GM23338 (cell line): ENCODE measurements at regions not wholly inside any gene's neighbourhood (a gene's known extent, or its start where the extent isn't known, plus 50 kb on each side); places are given as distances from the start of the nearest gene placed in this dataset.
A peak's percentile ranks its signal among the peaks of the same experiment; 100 is the strongest.

ENCODE experiments used
- ATAC-seq: fragments of 200-7000 bp; cut with Tn5 transposase; 3 replicates; pipeline ENCODE4 v1.9.1; 2020
- DNase-seq: peaks from one replicate; pipeline ENCODE4 v3.0.0-alpha.2; 2015; ENCODE audit warnings: low spot score
- H2AFZ ChIP-seq: fragments of 200-600 bp; sonication (generic); 2 replicates; pipeline ENCODE4 v1.8.0; 2016; ENCODE audit warnings: antibody characterized with exemption, mild to moderate bottlenecking, moderate library complexity
- H3F3A ChIP-seq: fragments of 200-600 bp; sonication (generic); replicated peaks from 2 replicates; pipeline ENCODE4 v1.8.0; 2017; ENCODE audit warnings: antibody characterized with exemption, mixed run types, low read depth
- H3K27ac ChIP-seq: fragments of 200-600 bp; sonication (generic); 2 replicates; pipeline ENCODE4 v1.6.1; 2016; ENCODE audit warnings: low read depth
- H3K27me3 ChIP-seq: fragments of 200-600 bp; sonication (generic); 2 replicates; pipeline ENCODE4 v1.8.0; 2016; ENCODE audit warnings: mild to moderate bottlenecking, mixed run types, moderate library complexity; ENCODE audit not compliant: insufficient read depth
- H3K36me3 ChIP-seq: fragments of 200-600 bp; sonication (generic); 2 replicates; pipeline ENCODE4 v1.8.0; 2016; ENCODE audit warnings: mild to moderate bottlenecking; ENCODE audit not compliant: insufficient read depth
- H3K4me1 ChIP-seq: fragments of 200-600 bp; sonication (generic); 2 replicates; pipeline ENCODE4 v1.8.0; 2016; ENCODE audit warnings: mild to moderate bottlenecking, moderate library complexity; ENCODE audit not compliant: insufficient read depth
- H3K4me2 ChIP-seq: fragments of 200-600 bp; sonication (generic); 2 replicates; pipeline ENCODE4 v1.7.1; 2017; ENCODE audit warnings: mixed run types
- H3K4me3 ChIP-seq: fragments of 200-600 bp; sonication (generic); 2 replicates; pipeline ENCODE4 v1.6.1; 2016; ENCODE audit warnings: mixed run types
- H3K79me2 ChIP-seq: fragments of 200-600 bp; sonication (generic); replicated peaks from 2 replicates; pipeline ENCODE4 v1.8.0; 2017; ENCODE audit warnings: mild to moderate bottlenecking; ENCODE audit not compliant: insufficient read depth
- H3K9me2 ChIP-seq: fragments of 200-600 bp; sonication (generic); 2 replicates; pipeline ENCODE4 v1.8.0; 2017; ENCODE audit not compliant: insufficient read depth
- H4K20me1 ChIP-seq: fragments of 200-600 bp; sonication (generic); replicated peaks from 2 replicates; pipeline ENCODE4 v1.8.0; 2017; ENCODE audit warnings: mild to moderate bottlenecking; ENCODE audit not compliant: insufficient read depth
- H3K27ac Mint-ChIP-seq: 2 replicates; pipeline ENCODE4 v1.8.0; 2020; ENCODE audit warnings: inconsistent platforms, mild to moderate bottlenecking, moderate library complexity, mixed read lengths
- H3K27me3 Mint-ChIP-seq: 3 replicates; pipeline ENCODE4 v1.8.0; 2022; ENCODE audit warnings: low read depth, mild to moderate bottlenecking, moderate library complexity, mixed read lengths, inconsistent platforms; ENCODE audit not compliant: insufficient read depth, poor library complexity
- H3K36me3 Mint-ChIP-seq: 3 replicates; pipeline ENCODE4 v1.8.0; 2021; ENCODE audit warnings: low read depth, mild to moderate bottlenecking, inconsistent platforms, moderate library complexity, mixed read lengths
- H3K4me1 Mint-ChIP-seq: 3 replicates; pipeline ENCODE4 v1.8.0; 2020; ENCODE audit warnings: mild to moderate bottlenecking, inconsistent platforms, mixed read lengths
- H3K4me3 Mint-ChIP-seq: 3 replicates; pipeline ENCODE4 v1.8.0; 2021; ENCODE audit warnings: moderate library complexity, mild to moderate bottlenecking, inconsistent platforms, mixed read lengths
- H3K9me3 Mint-ChIP-seq: 3 replicates; pipeline ENCODE4 v1.8.0; 2020; ENCODE audit warnings: moderate library complexity, mild to moderate bottlenecking, inconsistent platforms, mixed read lengths
- EZH2 ChIP-seq: fragments of 200-600 bp; sonication (generic); IDR thresholded peaks from one replicate; pipeline ENCODE4 v1.8.0; 2017; ENCODE audit warnings: antibody characterized with exemption, mild to moderate bottlenecking, low read depth; ENCODE audit not compliant: unreplicated experiment
- POLR2AphosphoS5 ChIP-seq: IDR thresholded peaks from 2 replicates; pipeline ENCODE4 v1.6.1; 2016; ENCODE audit warnings: antibody characterized with exemption, low read depth
- STAT1 ChIP-seq: IDR thresholded peaks from one replicate; pipeline ENCODE4 v1.6.1; 2016; ENCODE audit warnings: antibody characterized with exemption; ENCODE audit not compliant: unreplicated experiment
- ZNF114 ChIP-seq: fragments of 250-450 bp; sonication (Bioruptor Pico); IDR thresholded peaks from 2 replicates; pipeline ENCODE4 v1.5.0; 2020; ENCODE audit warnings: mild to moderate bottlenecking, moderate library complexity
- ZNF331 ChIP-seq: fragments of 250-450 bp; sonication (Bioruptor Pico); IDR thresholded peaks from 2 replicates; pipeline ENCODE4 v1.5.0; 2020; ENCODE audit warnings: low read depth, mild to moderate bottlenecking, moderate library complexity
- TF ChIP-seq, protein P1 (sequence below): fragments of 250-450 bp; sonication (Bioruptor Pico); IDR thresholded peaks from 2 replicates; pipeline ENCODE4 v1.5.0; 2020; ENCODE audit warnings: mild to moderate bottlenecking, moderate library complexity
- TF ChIP-seq, protein P2 (sequence below): IDR thresholded peaks from one replicate; pipeline ENCODE4 v1.6.1; 2018; ENCODE audit warnings: antibody characterized with exemption; ENCODE audit not compliant: unreplicated experiment

DNA sequence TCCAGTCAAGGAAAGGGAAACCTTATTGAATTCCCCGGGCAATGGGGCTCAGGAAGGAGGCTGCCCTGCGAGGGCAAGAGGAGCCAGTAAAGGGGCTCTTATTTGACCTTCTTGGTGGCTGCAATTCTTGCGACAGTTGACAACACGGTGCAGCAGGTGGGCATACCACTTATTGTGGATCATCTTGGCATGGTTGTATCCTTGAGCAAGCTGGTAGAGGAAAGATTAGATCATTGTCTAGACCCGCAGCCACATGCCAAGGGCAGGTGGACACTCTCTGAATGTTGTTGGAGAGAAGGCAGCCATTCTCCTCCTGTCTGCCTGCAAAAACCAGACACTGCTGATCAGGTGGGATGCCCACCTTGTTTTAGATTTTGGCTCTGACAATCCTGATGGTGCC is 170.2 kb upstream of the CHST9 start:
- Histone ChIP-seq H3K4me1 (no peaks in the 10 kb centered on the region), H3K36me3 (no peaks in the 10 kb centered on the region), H3K79me2 (no peaks in the 10 kb centered on the region), H4K20me1 (no peaks in the 10 kb centered on the region), H3K9me2 (0 out of 2 replicates have a peak, but pooled peaks cover 8% of the 10 kb centered on the region), H3K27me3 (no peaks in the 10 kb centered on the region), H3K4me2 (no peak overlapping the region), H3F3A (no peaks in the 10 kb centered on the region), H2AFZ (peak overlapping the region; percentile 69; the same call in 1 of the 2 replicates), H3K4me3 (no peak overlapping the region), H3K27ac (no peak overlapping the region)
- H3K4me3 Mint-ChIP-seq = no peak overlapping the region
- ATAC-seq (no peak), DNase-seq (no peak)
- peaks cover 3% of the 10 kb centered on the region for H3K27me3 Mint-ChIP-seq
- H3K9me3 Mint-ChIP-seq = no peaks in the 10 kb centered on the region
- no peak overlapping the region for H3K27ac Mint-ChIP-seq
- no peaks in the 10 kb centered on the region for H3K36me3 Mint-ChIP-seq
- no peaks in the 10 kb centered on the region for H3K4me1 Mint-ChIP-seq
- TF ChIP-seq ZNF331 (CRISPR knock-in tag) (no peak), POLR2AphosphoS5 (no peak), ZNF114 (no peak), STAT1 (no peak), EZH2 (no peak)
- TF ChIP-seq, protein P1, sequence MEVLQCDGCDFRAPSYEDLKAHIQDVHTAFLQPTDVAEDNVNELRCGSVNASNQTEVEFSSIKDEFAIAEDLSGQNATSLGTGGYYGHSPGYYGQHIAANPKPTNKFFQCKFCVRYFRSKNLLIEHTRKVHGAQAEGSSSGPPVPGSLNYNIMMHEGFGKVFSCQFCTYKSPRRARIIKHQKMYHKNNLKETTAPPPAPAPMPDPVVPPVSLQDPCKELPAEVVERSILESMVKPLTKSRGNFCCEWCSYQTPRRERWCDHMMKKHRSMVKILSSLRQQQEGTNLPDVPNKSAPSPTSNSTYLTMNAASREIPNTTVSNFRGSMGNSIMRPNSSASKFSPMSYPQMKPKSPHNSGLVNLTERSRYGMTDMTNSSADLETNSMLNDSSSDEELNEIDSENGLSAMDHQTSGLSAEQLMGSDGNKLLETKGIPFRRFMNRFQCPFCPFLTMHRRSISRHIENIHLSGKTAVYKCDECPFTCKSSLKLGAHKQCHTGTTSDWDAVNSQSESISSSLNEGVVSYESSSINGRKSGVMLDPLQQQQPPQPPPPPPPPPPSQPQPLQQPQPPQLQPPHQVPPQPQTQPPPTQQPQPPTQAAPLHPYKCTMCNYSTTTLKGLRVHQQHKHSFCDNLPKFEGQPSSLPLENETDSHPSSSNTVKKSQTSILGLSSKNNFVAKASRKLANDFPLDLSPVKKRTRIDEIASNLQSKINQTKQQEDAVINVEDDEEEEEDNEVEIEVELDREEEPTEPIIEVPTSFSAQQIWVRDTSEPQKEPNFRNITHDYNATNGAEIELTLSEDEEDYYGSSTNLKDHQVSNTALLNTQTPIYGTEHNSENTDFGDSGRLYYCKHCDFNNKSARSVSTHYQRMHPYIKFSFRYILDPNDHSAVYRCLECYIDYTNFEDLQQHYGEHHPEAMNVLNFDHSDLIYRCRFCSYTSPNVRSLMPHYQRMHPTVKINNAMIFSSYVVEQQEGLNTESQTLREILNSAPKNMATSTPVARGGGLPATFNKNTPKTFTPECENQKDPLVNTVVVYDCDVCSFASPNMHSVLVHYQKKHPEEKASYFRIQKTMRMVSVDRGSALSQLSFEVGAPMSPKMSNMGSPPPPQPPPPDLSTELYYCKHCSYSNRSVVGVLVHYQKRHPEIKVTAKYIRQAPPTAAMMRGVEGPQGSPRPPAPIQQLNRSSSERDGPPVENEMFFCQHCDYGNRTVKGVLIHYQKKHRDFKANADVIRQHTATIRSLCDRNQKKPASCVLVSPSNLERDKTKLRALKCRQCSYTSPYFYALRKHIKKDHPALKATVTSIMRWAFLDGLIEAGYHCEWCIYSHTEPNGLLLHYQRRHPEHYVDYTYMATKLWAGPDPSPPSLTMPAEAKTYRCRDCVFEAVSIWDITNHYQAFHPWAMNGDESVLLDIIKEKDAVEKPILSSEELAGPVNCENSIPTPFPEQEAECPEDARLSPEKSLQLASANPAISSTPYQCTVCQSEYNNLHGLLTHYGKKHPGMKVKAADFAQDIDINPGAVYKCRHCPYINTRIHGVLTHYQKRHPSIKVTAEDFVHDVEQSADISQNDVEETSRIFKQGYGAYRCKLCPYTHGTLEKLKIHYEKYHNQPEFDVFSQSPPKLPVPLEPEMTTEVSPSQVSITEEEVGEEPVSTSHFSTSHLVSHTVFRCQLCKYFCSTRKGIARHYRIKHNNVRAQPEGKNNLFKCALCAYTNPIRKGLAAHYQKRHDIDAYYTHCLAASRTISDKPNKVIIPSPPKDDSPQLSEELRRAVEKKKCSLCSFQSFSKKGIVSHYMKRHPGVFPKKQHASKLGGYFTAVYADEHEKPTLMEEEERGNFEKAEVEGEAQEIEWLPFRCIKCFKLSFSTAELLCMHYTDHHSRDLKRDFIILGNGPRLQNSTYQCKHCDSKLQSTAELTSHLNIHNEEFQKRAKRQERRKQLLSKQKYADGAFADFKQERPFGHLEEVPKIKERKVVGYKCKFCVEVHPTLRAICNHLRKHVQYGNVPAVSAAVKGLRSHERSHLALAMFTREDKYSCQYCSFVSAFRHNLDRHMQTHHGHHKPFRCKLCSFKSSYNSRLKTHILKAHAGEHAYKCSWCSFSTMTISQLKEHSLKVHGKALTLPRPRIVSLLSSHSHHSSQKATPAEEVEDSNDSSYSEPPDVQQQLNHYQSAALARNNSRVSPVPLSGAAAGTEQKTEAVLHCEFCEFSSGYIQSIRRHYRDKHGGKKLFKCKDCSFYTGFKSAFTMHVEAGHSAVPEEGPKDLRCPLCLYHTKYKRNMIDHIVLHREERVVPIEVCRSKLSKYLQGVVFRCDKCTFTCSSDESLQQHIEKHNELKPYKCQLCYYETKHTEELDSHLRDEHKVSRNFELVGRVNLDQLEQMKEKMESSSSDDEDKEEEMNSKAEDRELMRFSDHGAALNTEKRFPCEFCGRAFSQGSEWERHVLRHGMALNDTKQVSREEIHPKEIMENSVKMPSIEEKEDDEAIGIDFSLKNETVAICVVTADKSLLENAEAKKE (CRISPR knock-in tag) = no peak
- TF ChIP-seq, protein P2, sequence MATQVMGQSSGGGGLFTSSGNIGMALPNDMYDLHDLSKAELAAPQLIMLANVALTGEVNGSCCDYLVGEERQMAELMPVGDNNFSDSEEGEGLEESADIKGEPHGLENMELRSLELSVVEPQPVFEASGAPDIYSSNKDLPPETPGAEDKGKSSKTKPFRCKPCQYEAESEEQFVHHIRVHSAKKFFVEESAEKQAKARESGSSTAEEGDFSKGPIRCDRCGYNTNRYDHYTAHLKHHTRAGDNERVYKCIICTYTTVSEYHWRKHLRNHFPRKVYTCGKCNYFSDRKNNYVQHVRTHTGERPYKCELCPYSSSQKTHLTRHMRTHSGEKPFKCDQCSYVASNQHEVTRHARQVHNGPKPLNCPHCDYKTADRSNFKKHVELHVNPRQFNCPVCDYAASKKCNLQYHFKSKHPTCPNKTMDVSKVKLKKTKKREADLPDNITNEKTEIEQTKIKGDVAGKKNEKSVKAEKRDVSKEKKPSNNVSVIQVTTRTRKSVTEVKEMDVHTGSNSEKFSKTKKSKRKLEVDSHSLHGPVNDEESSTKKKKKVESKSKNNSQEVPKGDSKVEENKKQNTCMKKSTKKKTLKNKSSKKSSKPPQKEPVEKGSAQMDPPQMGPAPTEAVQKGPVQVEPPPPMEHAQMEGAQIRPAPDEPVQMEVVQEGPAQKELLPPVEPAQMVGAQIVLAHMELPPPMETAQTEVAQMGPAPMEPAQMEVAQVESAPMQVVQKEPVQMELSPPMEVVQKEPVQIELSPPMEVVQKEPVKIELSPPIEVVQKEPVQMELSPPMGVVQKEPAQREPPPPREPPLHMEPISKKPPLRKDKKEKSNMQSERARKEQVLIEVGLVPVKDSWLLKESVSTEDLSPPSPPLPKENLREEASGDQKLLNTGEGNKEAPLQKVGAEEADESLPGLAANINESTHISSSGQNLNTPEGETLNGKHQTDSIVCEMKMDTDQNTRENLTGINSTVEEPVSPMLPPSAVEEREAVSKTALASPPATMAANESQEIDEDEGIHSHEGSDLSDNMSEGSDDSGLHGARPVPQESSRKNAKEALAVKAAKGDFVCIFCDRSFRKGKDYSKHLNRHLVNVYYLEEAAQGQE = no peak
